ENCODE measurements at regions not wholly inside any gene's neighbourhood (a gene's known extent, or its start where the extent isn't known, plus 50 kb on each side); places are given as distances from the start of the nearest gene placed in this dataset.
"Not testable (repeated sequence)": the region's sequence is repeated elsewhere in the genome, so short reads cannot be mapped to it uniquely, and the experiment has no call there.

DNA sequence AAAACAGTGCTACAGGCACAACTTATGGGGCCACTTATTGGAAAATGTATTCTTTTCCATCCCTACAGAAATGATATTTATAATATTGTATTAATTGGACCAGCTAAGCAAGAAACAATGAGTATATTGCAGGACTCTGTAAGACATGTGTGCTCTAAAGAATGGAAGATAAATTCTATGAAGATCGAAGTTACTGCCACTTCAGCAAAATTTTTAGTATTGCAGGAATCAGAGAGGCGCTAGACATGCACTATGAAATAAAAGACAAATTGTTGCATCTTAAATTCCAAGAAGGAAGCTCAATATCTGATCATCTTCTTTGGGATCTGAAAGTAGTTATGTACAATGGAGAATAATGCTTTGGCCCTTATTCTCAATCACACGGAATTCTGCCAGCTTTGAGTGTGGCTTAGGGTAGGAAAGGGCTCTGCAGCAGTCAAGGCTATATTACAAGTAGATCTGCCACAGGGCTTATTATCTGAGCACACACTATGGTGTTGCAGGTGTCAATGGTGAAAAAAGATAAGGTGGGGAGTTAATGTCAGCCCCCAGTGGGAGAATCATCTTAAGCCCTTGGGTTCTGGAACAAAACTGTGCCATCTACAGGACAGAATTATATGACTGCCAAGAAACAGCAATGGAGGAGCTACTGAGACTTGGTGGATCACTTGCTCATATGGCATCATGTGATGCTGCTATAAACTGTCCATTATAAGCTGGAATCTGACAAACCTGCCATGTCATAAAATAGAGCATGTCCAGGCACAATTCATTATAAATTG is 334.0 kb upstream of the NDST3 start:
- DNase-seq: no peak

DNA sequence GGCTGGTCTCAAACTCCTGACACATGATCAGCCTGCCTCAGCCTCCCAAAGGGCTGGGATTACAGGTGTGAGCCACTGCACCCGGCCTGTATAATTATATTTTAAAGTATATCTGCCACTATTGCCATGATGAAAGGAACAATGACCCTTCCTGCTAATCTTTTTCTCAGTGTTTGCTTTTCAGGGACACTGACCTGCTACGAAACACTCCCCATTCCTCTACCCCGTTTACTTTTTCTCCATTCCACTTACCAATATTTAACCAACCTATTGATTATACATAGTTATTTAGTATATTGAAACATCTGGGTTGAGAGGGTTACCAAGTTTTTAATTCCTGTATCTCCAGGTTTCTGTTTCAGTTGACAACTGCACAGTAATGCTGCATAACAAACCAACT is 331.9 kb upstream of the NDST3 start:
- DNase-seq: no peak

DNA sequence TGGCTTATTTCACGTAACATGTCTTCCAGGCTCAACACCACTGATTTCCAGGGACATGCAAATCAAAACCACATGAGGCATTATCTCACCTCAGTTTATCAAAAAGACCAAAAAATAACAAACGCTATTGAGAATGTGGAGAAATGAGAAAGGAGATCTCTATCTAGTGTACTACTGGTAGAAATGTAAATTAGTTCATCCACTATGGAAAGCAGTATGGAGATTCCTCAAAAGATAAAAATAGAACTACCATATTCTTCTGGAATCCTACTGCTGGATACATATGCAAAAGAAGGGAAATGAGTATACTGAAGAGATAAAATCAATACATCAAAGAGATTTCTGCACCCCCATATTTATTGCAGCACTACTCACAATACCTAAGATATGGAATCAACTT is 329.6 kb upstream of the NDST3 start:
- no peak for DNase-seq

DNA sequence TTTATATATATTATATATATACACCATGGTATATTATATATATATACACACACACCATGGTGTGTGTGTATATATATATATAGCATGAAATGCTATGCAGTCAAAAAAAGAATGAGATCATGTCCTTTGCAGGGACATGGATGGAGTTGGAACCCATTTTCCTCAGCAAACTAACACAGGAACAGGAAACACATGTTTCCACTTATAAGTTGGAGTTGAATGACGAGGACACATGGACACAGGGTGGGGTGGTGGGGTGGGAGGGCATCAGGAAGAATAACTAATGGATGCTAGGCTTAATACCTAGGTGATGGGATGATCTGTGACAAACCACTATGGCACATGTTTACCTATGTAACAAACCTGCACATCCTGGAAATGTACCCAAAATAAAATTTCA is 293.6 kb upstream of the NDST3 start:
- no peak for DNase-seq

- not testable (repeated sequence) for DNase-seq
Measured at GRCh38 chr4:117745379-117745778, 288.9 kb upstream of the NDST3 start.

DNA sequence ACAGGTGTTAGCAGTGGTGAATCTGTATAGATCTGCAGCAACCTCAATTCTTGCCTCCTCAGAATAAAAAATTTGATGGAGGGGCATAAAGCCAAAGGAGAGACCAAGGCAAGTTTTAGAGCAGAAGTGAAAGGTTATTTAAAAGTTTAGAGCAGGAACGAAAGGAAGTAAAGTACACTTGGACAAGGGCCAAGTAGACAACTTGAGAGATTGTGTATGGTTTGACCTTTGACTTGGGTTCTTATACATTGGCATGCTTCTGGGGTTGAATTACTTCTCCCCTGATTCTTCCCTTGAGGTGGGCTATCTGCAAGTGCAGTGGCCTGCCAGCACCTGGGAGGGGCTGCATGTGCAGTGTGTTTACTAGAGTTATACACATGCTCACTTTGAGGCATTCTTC is 278.8 kb upstream of the NDST3 start:
- no peak for DNase-seq

DNA sequence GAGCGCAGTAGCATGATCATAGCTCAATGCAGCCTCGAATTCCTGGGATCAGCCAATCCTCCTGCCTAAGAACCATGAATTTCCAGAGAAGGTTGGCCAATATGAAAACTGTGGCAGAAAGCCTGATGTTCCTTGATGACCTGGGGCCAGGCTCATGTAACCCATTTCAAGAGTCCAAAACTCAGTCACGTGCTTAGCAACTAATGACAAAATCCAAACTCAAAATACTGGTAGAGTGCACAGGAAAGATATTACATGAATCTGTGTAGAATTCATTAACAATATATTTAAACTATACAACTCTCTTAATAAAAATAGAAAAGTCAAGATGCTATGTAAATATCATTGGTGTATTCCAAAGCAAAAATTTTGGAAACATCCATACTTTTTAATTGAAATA is 265.7 kb upstream of the NDST3 start:
- no peak for DNase-seq

DNA sequence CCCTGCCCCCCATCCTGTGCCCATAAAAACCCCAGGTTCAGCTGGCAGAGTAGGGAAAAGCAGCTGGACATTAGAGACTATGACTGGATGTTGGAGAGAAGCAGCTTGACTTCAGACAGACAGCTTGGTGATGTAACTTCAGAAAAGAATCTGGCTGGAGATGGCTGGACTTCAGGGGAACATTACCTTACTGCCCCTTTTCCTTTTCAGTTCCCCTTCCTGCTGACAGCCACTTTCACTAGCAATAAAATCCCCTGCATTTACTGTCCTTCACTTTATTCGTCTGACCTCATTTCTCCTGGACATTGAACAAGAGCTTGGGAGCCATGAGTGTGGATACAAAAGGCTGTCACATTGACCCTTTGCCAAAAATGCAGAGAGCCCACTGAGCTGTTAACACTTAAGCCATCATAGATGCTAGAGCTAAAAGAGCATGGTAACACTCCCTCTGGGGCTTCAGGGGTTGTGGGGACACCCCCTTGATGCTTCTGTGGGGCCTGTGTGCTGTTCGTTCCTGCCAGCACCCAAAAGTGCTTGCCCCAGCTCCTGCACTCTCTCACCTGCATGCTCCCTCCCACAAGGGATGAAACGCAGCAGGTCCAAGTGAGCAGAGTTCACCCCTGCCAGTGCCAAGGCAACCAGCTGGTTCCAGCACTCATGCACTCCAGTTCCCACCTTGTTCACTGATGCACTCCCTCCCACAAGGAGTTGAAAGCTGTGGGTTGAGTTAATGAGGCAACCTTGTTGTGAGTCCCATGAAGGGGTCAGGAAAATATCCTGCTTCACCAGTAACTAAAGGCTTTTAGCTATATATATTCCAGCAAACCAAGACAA is 263.8 kb upstream of the NDST3 start:
- DNase-seq: no peak

GRCh38 chr4:117771647-117772337 is 262.5 kb upstream of the NDST3 start:
- no peak for DNase-seq

GRCh38 chr4:117773064-117773936 is 261.0 kb upstream of the NDST3 start:
- no peak for DNase-seq

DNA sequence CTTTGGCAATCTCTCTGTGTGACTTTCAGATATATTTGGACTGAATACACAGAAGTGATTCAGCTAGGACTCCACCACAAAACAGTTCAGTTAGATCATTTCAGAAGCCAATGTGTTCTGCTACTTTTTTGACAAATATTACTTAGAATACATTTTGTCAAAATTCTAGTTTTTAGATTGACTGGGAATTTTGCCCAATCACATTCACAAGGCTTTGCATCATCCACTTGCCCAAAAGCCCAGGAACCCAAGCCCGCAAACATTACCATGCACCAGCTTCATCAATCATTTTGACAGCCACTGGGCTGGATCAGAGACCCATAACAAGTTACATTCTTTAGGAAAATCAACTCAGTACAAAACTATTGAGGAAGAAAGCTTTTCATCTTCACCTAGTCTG is 256.6 kb upstream of the NDST3 start:
- DNase-seq: no peak

DNA sequence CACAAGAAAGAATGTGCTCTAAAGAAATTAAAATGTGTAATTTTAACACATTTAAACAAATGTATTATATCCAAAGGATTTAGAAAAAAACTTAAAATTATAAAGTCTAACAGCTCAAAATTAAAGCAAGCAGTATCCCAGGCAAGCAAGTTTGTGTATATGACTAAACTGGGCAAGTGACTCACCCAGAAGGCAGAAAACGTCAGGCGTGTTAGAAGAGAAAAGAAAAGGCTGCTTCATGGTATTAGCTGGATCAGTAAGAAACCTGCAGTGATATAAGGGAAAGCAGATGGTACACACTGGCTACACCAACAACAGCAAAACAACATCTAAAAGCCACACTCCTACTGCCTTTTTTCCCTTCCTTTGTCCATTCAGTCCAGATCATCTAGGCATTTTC is 250.6 kb upstream of the NDST3 start:
- DNase-seq: no peak

GRCh38 chr4:117784266-117784665 is 250.0 kb upstream of the NDST3 start:
- no peak for DNase-seq

DNA sequence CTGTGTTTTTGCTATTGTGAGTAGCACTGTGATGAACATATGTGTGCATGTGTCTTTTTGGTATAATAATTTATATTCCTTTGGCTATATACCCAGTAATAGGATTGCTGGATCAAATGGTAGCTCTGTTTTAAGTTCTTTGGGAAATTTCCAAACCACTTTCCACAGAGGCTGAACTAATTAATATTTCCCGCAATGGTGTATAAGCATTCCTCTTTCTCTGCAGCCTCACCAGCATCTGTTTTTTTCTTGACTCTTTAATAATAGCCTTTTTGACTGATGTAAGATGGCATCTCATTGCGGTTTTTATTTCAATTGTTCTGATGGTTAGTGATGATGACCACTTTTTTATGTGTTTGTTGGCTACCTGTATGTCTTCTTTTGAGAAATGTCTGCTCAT is 247.7 kb upstream of the NDST3 start:
- DNase-seq: no peak

- DNase-seq: no peak
Measured at GRCh38 chr4:117793845-117794480, 240.3 kb upstream of the NDST3 start.

DNA sequence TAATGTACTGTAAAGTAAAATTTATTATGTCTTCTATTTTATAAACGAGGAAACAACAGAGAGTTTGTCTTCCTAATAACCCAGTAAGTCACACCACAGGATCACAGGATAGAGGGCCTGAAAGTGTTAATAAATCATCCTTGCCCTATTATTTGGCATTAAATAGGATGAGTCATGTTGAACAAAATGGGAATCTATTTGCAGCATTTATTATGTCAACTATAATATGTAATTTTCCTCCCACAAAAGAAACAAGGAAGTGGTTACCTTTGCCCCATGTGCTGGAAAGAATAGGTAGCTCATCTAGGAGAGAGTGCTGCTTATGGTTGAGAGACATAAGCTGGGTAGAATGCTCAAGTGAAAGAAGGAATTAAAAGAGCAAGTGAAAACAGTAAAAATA is 237.6 kb upstream of the NDST3 start:
- DNase-seq: no peak

DNA sequence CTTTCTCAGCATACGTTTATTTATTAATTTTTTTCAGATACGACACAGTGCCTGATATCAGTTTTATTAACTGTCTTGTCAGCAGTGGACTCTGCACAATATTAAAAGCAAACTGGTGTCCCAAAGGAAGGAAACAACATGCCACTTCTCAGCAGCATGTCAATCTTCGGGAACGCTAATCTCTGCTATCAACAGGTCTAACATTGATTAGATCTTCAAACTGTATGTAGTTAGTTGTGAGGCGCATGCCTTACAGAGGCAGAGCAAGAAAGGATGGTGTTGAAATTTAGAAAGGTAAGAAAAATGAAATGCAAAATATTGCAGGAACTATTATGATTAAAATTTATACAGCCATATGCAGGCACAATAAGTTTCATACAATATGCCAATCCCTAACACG is 233.7 kb upstream of the NDST3 start:
- DNase-seq: no peak

GRCh38 chr4:117801756-117802155 is 232.5 kb upstream of the NDST3 start:
- DNase-seq: no peak

- DNase-seq: no peak
Measured at GRCh38 chr4:117811731-117812130, 222.6 kb upstream of the NDST3 start.

DNA sequence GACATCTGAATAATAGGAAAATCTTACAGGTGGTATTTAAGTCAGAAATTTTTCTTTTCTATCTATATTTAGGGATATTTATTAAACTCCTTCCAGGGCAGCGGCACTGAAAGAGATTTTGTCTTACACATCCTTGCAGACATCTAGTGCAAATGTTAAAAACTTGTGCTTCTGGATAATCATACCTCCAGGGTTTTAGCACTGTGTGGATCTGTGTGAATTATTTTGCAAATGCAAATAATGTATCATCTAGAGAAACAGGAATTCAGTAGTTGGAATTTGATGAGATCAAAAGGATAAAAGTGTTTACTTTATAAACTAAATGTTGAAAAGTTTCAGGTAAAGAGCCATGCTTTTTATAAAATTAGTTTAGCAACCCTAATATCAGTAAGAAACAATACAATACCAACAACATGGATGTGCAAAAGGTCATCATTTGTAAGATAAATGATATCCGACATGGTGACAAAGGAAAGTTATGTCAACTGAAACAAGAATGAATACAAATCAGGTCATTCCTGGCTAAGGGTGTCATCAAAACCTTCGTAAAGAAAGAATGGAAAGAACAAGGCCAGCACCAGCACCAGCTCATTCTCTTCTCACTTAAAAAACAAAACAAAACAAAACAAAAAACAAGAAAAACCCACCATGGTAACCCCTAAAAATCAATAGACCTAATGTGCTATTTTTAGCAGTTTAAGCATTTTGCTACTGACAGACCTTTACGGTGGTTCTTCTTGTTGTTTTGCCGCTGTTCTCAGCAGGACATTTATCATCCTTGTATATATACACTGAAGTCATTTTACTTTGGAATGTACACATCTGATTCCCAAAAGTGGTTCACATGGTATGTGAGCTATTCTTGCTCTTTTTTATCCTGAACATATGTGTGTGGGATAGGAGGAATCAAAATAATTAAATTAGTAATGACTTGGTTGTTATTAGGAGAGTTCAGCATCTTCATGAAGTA is 219.7 kb upstream of the NDST3 start:
- DNase-seq: no peak

GRCh38 chr4:117817301-117817700 is 217.0 kb upstream of the NDST3 start:
- DNase-seq: no peak
